Endothelial cell (in vitro differentiated cells): ENCODE measurements at regions not wholly inside any gene's neighbourhood (a gene's known extent, or its start where the extent isn't known, plus 50 kb on each side); places are given as distances from the start of the nearest gene placed in this dataset.

Experiments
- DNase-seq: peaks from one replicate; pipeline ENCODE4 v3.0.0; 2021; ENCODE audit warnings: low spot score
- H3K27ac Mint-ChIP-seq: one replicate; pipeline ENCODE4 v1.8.0; 2021; ENCODE audit warnings: mixed read lengths, inconsistent platforms; ENCODE audit not compliant: unreplicated experiment
- H3K27me3 Mint-ChIP-seq: one replicate; pipeline ENCODE4 v1.8.0; 2021; ENCODE audit warnings: mild to moderate bottlenecking, moderate library complexity, mixed read lengths, inconsistent platforms; ENCODE audit not compliant: unreplicated experiment
- H3K36me3 Mint-ChIP-seq: one replicate; pipeline ENCODE4 v1.8.0; 2021; ENCODE audit warnings: mild to moderate bottlenecking, low read depth, mixed read lengths, inconsistent platforms; ENCODE audit not compliant: unreplicated experiment
- H3K4me1 Mint-ChIP-seq: one replicate; pipeline ENCODE4 v1.8.0; 2021; ENCODE audit warnings: mild to moderate bottlenecking, mixed read lengths, inconsistent platforms; ENCODE audit not compliant: unreplicated experiment
- H3K4me3 Mint-ChIP-seq: one replicate; pipeline ENCODE4 v1.8.0; 2021; ENCODE audit warnings: mild to moderate bottlenecking, mixed read lengths, inconsistent platforms; ENCODE audit not compliant: unreplicated experiment
- H3K9me3 Mint-ChIP-seq: one replicate; pipeline ENCODE4 v1.8.0; 2021; ENCODE audit warnings: mixed read lengths, inconsistent platforms; ENCODE audit not compliant: unreplicated experiment
- TF ChIP-seq, protein P1 (sequence below): fragments of 200-600 bp; sonication (generic); IDR thresholded peaks from one replicate; pipeline ENCODE4 v1.5.0; 2021; ENCODE audit warnings: antibody characterized with exemption; ENCODE audit not compliant: unreplicated experiment

GRCh38 chr4:23485801-23486200 lies 404.0 kb downstream of the PPARGC1A start:
- Mint-ChIP-seq H3K27ac (no peak overlapping the region), H3K9me3 (no peaks in the 10 kb centered on the region)

GRCh38 chr4:23484689-23485088 lies 405.2 kb downstream of the PPARGC1A start:
- Mint-ChIP-seq H3K4me1 (peaks cover 11% of the 10 kb centered on the region), H3K36me3 (no peaks in the 10 kb centered on the region), H3K27me3 (no peaks in the 10 kb centered on the region), H3K27ac (peak overlapping the region; percentile 50), H3K9me3 (no peaks in the 10 kb centered on the region), H3K4me3 (no peak overlapping the region)
- TF ChIP-seq, protein P1, sequence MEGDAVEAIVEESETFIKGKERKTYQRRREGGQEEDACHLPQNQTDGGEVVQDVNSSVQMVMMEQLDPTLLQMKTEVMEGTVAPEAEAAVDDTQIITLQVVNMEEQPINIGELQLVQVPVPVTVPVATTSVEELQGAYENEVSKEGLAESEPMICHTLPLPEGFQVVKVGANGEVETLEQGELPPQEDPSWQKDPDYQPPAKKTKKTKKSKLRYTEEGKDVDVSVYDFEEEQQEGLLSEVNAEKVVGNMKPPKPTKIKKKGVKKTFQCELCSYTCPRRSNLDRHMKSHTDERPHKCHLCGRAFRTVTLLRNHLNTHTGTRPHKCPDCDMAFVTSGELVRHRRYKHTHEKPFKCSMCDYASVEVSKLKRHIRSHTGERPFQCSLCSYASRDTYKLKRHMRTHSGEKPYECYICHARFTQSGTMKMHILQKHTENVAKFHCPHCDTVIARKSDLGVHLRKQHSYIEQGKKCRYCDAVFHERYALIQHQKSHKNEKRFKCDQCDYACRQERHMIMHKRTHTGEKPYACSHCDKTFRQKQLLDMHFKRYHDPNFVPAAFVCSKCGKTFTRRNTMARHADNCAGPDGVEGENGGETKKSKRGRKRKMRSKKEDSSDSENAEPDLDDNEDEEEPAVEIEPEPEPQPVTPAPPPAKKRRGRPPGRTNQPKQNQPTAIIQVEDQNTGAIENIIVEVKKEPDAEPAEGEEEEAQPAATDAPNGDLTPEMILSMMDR, result no peak
- no peak for DNase-seq

More at GRCh38 chr4:23485801-23486200, 404.0 kb downstream of the PPARGC1A start:
- no peak for DNase-seq
- TF ChIP-seq, protein P1, result no peak
- peaks cover 11% of the 10 kb centered on the region for H3K4me1 Mint-ChIP-seq
- H3K27me3 Mint-ChIP-seq, result no peaks in the 10 kb centered on the region
- H3K36me3 Mint-ChIP-seq, result no peaks in the 10 kb centered on the region
- no peak overlapping the region for H3K4me3 Mint-ChIP-seq

DNA sequence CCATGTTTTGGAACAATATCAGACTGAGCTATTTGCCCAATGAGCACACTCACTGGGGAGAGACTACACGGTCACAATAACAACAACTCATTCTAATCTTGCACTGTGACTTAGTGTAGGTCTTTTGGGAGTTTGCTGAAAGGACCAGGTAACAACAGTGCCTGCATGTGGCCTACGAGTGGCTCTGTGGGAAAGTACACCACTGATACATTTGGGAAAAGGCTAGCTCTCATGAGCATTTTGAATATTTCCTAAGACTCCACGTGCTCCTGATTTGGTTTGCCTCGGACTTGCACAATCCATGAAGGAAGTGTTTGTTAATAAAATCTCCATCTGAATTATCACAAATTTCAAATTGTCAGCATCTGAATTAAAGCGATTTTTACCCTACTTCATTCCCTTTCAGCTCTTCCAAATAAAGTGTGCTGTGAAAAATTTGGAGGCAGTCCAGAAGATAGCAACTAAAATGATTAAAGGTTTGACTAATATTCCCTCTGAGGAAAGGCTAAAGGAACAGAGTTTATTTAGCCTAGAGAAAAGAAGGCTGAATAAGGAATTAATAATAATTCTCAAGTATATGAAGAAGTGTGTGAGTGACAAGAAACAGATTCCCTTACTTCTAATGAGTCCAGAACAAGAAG lies 406.4 kb downstream of the PPARGC1A start:
- TF ChIP-seq, protein P1, result no peak
- H3K9me3 Mint-ChIP-seq, result no peaks in the 10 kb centered on the region
- no peak overlapping the region for H3K4me3 Mint-ChIP-seq
- DNase-seq, result no peak
- H3K36me3 Mint-ChIP-seq, result no peaks in the 10 kb centered on the region
- no peaks in the 10 kb centered on the region for H3K27me3 Mint-ChIP-seq
- H3K27ac Mint-ChIP-seq, result no peak overlapping the region
- H3K4me1 Mint-ChIP-seq, result peaks cover 11% of the 10 kb centered on the region

DNA sequence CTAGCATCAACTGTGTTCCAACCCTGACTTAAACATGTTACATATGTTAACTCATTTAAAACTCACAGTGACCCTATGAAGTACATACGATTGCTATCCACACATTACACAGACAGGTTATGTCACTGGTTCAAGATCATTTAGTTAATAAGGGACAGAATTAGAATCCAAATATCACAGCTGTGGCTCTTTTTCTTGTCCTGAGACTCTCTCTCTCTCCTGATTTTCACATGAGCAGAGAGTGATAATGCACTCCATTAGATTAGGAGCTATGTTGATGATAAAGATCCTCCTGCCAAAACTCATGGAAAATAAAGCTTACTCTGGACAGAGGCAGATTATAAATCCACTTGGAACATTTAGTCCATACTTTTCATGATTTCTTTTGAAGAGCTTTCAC lies 408.3 kb downstream of the PPARGC1A start:
- no peak for DNase-seq
- Mint-ChIP-seq H3K4me1 (peaks cover 11% of the 10 kb centered on the region), H3K36me3 (no peaks in the 10 kb centered on the region), H3K27me3 (no peaks in the 10 kb centered on the region), H3K27ac (no peak overlapping the region), H3K9me3 (no peaks in the 10 kb centered on the region), H3K4me3 (no peak overlapping the region)
- TF ChIP-seq, protein P1, result no peak

- H3K36me3 Mint-ChIP-seq, result no peaks in the 10 kb centered on the region
- TF ChIP-seq, protein P1, result no peak
- DNase-seq, result no peak
- H3K4me3 Mint-ChIP-seq, result no peak overlapping the region
- no peaks in the 10 kb centered on the region for H3K4me1 Mint-ChIP-seq
- no peak overlapping the region for H3K27ac Mint-ChIP-seq
- H3K27me3 Mint-ChIP-seq, result no peaks in the 10 kb centered on the region
- no peaks in the 10 kb centered on the region for H3K9me3 Mint-ChIP-seq
These were observed 411.9 kb downstream of the PPARGC1A start for GRCh38 chr4:23477905-23478304.
